HepG2 (cell line): ENCODE measurements at regions not wholly inside any gene's neighbourhood (a gene's known extent, or its start where the extent isn't known, plus 50 kb on each side); places are given as distances from the start of the nearest gene placed in this dataset.
"Not testable (repeated sequence)": the region's sequence is repeated elsewhere in the genome, so short reads cannot be mapped to it uniquely, and the experiment has no call there.

Experiments used
- ATAC-seq: fragments of 200-7000 bp; cut with Tn5 transposase; 3 replicates; pipeline ENCODE4 v1.9.1; 2020; ENCODE audit warnings: mild to moderate bottlenecking, moderate library complexity
- BruUV-seq: library from RNA; stranded (reverse); fragments of 400-500 nt; replicated peaks from 2 replicates; lab custom pipeline; 2021; lab: Mats Ljungman, UMichigan
- CTCF ChIA-PET: fragments of 300-600 bp; formaldehyde crosslinking; extraction: SDS; loops from one replicate; lab custom pipeline; 2021; ENCODE audit warnings: low total read pairs, inconsistent platforms, low intra/inter-chr PET ratio; lab: Yijun Ruan, JAX
- POLR2A ChIA-PET: fragments of 350-600 bp; sonication (Branson Sonifier 250); formaldehyde crosslinking; loops from one replicate; lab custom pipeline; 2020; ENCODE audit warnings: antibody characterized with exemption, inconsistent platforms; lab: Yijun Ruan, JAX
- DNase-seq: peaks from one replicate; pipeline ENCODE4 v3.0.0-alpha.2; 2015; ENCODE audit warnings: low spot score
- FAIRE-seq: peaks from 3 replicates; lab custom pipeline; 2011; peaks lifted over from hg19 to GRCh38; lab: Jason Lieb, UNC
- H2AFZ ChIP-seq: one replicate; pipeline ENCODE4 v1.6.1; 2011; ENCODE audit warnings: low read length, inconsistent platforms
- H3K27ac ChIP-seq: fragments of 300-600 bp; 3 replicates; pipeline ENCODE4 v1.8.0; 2011; ENCODE audit warnings: mixed run types, mild to moderate bottlenecking, mixed read lengths, low read length, inconsistent platforms; ENCODE audit not compliant: insufficient read depth; ENCODE audit errors: extremely low read length
- H3K27me3 ChIP-seq, 2 experiments: fragments of 200-600 bp in 1 of 2; 2 replicates in 1 of 2; 3 replicates in 1 of 2; pipeline versions ENCODE4 v1.6.0 to v1.8.0; 2011; ENCODE audit warnings: low read length in 2 of 2, mild to moderate bottlenecking in 2 of 2, moderate library complexity in 2 of 2, inconsistent platforms in 1 of 2; ENCODE audit not compliant: insufficient read depth in 2 of 2, control insufficient read depth in 1 of 2
- H3K36me3 ChIP-seq, 2 experiments: fragments of 200-600 bp in 1 of 2; replicated peaks in 1 of 2; 2 replicates in 1 of 2; 3 replicates in 1 of 2; pipeline versions ENCODE4 v1.5.1 to v1.8.0; 2011; ENCODE audit warnings: low read length in 2 of 2, inconsistent platforms in 1 of 2; ENCODE audit not compliant: insufficient read depth in 2 of 2, control insufficient read depth in 1 of 2
- H3K4me1 ChIP-seq: 2 replicates; pipeline ENCODE4 v1.5.1; 2012; ENCODE audit warnings: low read length, inconsistent platforms; ENCODE audit not compliant: insufficient read depth
- H3K4me2 ChIP-seq: 2 replicates; pipeline ENCODE4 v1.6.0; 2011; ENCODE audit warnings: low read depth, low read length, inconsistent platforms
- H3K4me3 ChIP-seq, 3 experiments: fragments of 200-600 bp in 1 of 3; sonication (generic), shearing (Covaris generic) in 1 of 3; replicated peaks in 1 of 3; 2 replicates each; pipeline ENCODE4 v1.5.1; 2011 to 2016; ENCODE audit warnings: low read length in 3 of 3, inconsistent platforms in 2 of 3, low read depth in 2 of 3, mild to moderate bottlenecking in 2 of 3, control low read depth in 1 of 3, mixed read lengths in 1 of 3; ENCODE audit not compliant: insufficient read depth in 1 of 3
- H3K79me2 ChIP-seq: one replicate; pipeline ENCODE4 v1.6.1; 2011; ENCODE audit warnings: low read length, inconsistent platforms; ENCODE audit not compliant: insufficient read depth
- H3K9ac ChIP-seq: 2 replicates; pipeline ENCODE4 v1.6.0; 2011; ENCODE audit warnings: mild to moderate bottlenecking, low read depth, low read length, inconsistent platforms; ENCODE audit not compliant: insufficient read depth
- H3K9me3 ChIP-seq: 2 replicates; pipeline ENCODE4 v1.5.1; 2012; ENCODE audit warnings: mild to moderate bottlenecking, low read length
- H4K20me1 ChIP-seq: 2 replicates; pipeline ENCODE4 v1.6.0; 2011; ENCODE audit warnings: inconsistent platforms, mild to moderate bottlenecking, low read length, moderate library complexity; ENCODE audit not compliant: insufficient read depth
- KLF6 ChIP-seq: IDR thresholded peaks from 2 replicates; pipeline ENCODE4 v1.8.0; 2016; ENCODE audit warnings: missing biosample characterization, missing genetic modification reagents
- LCORL ChIP-seq, 2 experiments: fragments of 450-650 bp in 1 of 2; sonication (generic) in 1 of 2; formaldehyde crosslinking in 1 of 2; IDR thresholded peaks; 2 replicates each; pipeline versions ENCODE4 v1.5.0 to v1.6.1; 2017 to 2020; ENCODE audit warnings: antibody characterized with exemption in 1 of 2, missing genetic modification reagents in 1 of 2
- NKX3-1 ChIP-seq: sonication (generic); formaldehyde crosslinking; IDR thresholded peaks from 2 replicates; pipeline ENCODE4 v1.5.0; 2020; ENCODE audit warnings: missing genetic modification reagents
- RARA ChIP-seq: IDR thresholded peaks from 2 replicates; pipeline ENCODE4 v1.6.1; 2016; ENCODE audit warnings: missing genetic modification reagents, missing compliant biosample characterization
- REPIN1 ChIP-seq: sonication (generic); formaldehyde crosslinking; IDR thresholded peaks from 2 replicates; pipeline ENCODE4 v1.8.0; 2022; ENCODE audit warnings: missing genetic modification reagents, low read depth, mild to moderate bottlenecking, borderline replicate concordance
- TSC22D2 ChIP-seq: sonication (generic); formaldehyde crosslinking; IDR thresholded peaks from 2 replicates; pipeline ENCODE4 v1.5.1; 2020; ENCODE audit warnings: missing genetic modification reagents, mild to moderate bottlenecking, borderline replicate concordance
- ZFP36 ChIP-seq: fragments of 150-350 bp; IDR thresholded peaks from 2 replicates; pipeline ENCODE4 v1.6.1; 2018; ENCODE audit warnings: borderline replicate concordance, low read length, low read depth; ENCODE audit not compliant: partially characterized antibody
- ZNF34 ChIP-seq: sonication (generic); formaldehyde crosslinking; IDR thresholded peaks from 2 replicates; pipeline ENCODE4 v1.4.0; 2020; ENCODE audit warnings: mild to moderate bottlenecking, missing genetic modification reagents, borderline replicate concordance
- ZNF468 ChIP-seq: sonication (generic); formaldehyde crosslinking; IDR thresholded peaks from 2 replicates; pipeline ENCODE4 v1.8.0; 2022; ENCODE audit warnings: mild to moderate bottlenecking, moderate library complexity, missing genetic modification reagents
- ZNF513 ChIP-seq: sonication (generic); formaldehyde crosslinking; conservative IDR thresholded peaks from 2 replicates; pipeline ENCODE4 v1.5.0; 2020; ENCODE audit warnings: missing genetic modification reagents
- ZNF563 ChIP-seq: sonication (generic); formaldehyde crosslinking; IDR thresholded peaks from 2 replicates; pipeline ENCODE4 v1.8.0; 2022; ENCODE audit warnings: mild to moderate bottlenecking, moderate library complexity, missing genetic modification reagents
- WGBS: methylation state at CpG from one replicate; pipeline ENCODE4 v1.1.6; 2017; ENCODE audit warnings: low lambda C conversion rate; 5-methylcytosine and 5-hydroxymethylcytosine counted together
- in situ Hi-C: cut with HindIII; loops from 2 replicates; pipeline ENCODE4 v1.10.0; 2017; ENCODE audit warnings: low pct_unique_long_range_greater_than_20kb; ENCODE audit not compliant: extremely low pct_ligation_motif_present
- intact Hi-C: fragments of 100-400 bp; cut with micrococcal nuclease; formaldehyde crosslinking; loops from one replicate; pipeline ENCODE4 v1.10.0; 2022; ENCODE audit not compliant: unreplicated experiment

DNA sequence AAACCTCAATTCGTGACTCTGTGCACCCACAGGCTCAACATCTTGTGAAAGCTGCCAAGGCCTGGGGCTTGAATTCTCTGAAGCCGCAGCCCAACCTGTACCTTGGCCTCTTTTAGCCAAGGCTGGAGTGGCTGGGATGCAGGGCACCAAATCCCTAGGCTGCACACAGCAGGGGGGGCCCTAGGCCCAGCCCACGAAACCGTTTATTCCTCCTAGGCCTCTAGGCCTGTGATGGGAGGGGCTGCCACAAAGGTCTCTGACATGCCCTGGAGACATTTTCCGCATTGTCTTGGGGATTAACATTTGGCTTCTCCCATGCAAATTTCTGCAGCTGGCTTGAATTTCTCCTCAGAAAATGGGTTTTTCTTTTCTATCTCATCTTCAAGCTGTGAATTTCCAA is 64.0 kb downstream of the OR2K2 start:
- H3K4me3 ChIP-seq, BruUV-seq, FAIRE-seq, H3K4me2 ChIP-seq, H3K36me3 ChIP-seq, H3K9ac ChIP-seq, CTCF ChIA-PET, DNase-seq, H3K27me3 ChIP-seq, intact Hi-C loops, H3K4me1 ChIP-seq, ATAC-seq, H3K27ac ChIP-seq, H2AFZ ChIP-seq, H3K79me2 ChIP-seq, POLR2A ChIA-PET, in situ Hi-C loops, H4K20me1 ChIP-seq: not testable (repeated sequence)
- peak; percentile 14 for TF ChIP-seq ZFP36
- peaks cover 21% of the 10 kb centered on the region; the same call in 1 of the 2 replicates for H3K9me3 ChIP-seq
- 35% methylated on average over 4 of the region's 5 CpGs for WGBS

DNA sequence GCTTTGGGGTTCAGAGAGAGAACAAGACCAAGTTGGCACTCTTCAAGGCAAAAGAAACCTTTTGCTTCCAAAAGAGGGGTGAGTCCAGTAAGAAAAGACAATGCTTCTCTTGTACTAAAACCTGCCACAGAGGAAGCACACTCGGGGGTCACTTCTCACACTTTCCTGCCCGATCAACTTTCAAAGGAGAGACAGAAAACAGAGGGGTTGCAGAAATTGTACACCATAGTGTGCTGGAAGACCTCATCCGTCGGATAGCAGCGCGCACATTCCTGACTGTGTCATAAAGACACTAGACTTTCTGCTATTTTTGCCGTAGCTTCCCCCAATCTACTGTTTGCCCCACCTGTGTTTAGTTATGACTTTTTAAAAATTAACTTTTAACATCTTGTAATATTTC is 66.9 kb downstream of the OR2K2 start:
- intact Hi-C loops (no loop called here), in situ Hi-C loops (no loop called here)
- POLR2A ChIA-PET, result no interaction called here
- no peaks in the 10 kb centered on the region for H3K79me2 ChIP-seq
- H3K27ac ChIP-seq, result no peak overlapping the region
- H3K4me3 ChIP-seq, result no peak overlapping the region
- no peaks in the 10 kb centered on the region for H3K27me3 ChIP-seq
- CTCF ChIA-PET, result no interaction called here
- WGBS, result 47% methylated on average over 7 of the region's 7 CpGs
- H2AFZ ChIP-seq, result no peak overlapping the region
- TF ChIP-seq ZNF34 (no peak), NKX3-1 (no peak), RARA (CRISPR knock-in tag) (no peak), ZNF513 (CRISPR knock-in tag) (no peak), LCORL (IDR thresholded peaks at IDR 0.05) (no peak), LCORL (CRISPR knock-in tag; IDR thresholded peaks at IDR 0.05) (no peak), ZNF563 (no peak), REPIN1 (CRISPR knock-in tag) (no peak), ZNF468 (no peak), KLF6 (no peak), TSC22D2 (no peak)
- H4K20me1 ChIP-seq, result no peaks in the 10 kb centered on the region
- FAIRE-seq (no peak), ATAC-seq (no peak), DNase-seq (no peak)
- H3K4me1 ChIP-seq, result no peaks in the 10 kb centered on the region
- H3K36me3 ChIP-seq, result no peaks in the 10 kb centered on the region
- no peak overlapping the region for H3K9ac ChIP-seq
- H3K9me3 ChIP-seq, result peaks cover 21% of the 10 kb centered on the region; the same call in 1 of the 2 replicates
- BruUV-seq, result no TSS peak
- no peak overlapping the region for H3K4me2 ChIP-seq
